ENCODE measurements at regions not wholly inside any gene's neighbourhood (a gene's known extent, or its start where the extent isn't known, plus 50 kb on each side); places are given as distances from the start of the nearest gene placed in this dataset.

DNA sequence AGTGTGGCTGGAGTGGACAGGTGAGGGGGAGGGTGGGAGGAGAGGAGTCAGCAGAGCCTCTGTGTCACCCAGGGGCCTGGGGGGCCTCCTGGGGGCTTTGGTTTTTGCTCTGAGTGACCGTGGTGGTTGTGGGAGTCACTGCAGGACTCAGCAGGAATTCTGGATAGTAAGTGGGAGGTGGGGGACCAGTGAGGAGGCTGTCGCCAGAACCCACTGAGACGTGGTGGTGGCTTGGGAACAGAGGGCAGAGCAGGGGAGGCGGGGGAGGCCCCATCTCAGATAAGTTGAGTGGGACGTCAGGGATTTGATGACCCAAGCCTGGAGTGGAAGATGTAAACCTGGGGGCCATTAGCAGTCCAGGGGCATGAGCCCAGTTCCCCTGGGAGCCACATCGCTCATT, 123.2 kb upstream of the WNT4 start:
- Histone ChIP-seq H3K9me3 (ENCODE audit: insufficient read depth, low read depth, low read length) (no peaks in the 10 kb centered on the region), H2AFZ (ENCODE audit: low read depth, low read length) (no peak overlapping the region), H3K4me2 (ENCODE audit: low read length) (no peak overlapping the region), H4K20me1 (ENCODE audit: insufficient read depth, low read length) (no peaks in the 10 kb centered on the region), H3K4me1 (ENCODE audit: insufficient read depth, low read length) (no peaks in the 10 kb centered on the region), H3K27ac (ENCODE audit: low read depth, low read length) (no peak overlapping the region), H3K4me3 (ENCODE audit: insufficient read depth, low read depth, low read length) (no peak overlapping the region), H3K27me3 (ENCODE audit: insufficient read depth, low read length) (peaks cover 9% of the 10 kb centered on the region), H3K36me3 (ENCODE audit: insufficient read depth, low read length) (no peaks in the 10 kb centered on the region), H3K9ac (ENCODE audit: low read length) (no peak overlapping the region), H3K79me2 (ENCODE audit: insufficient read depth, low read length) (no peaks in the 10 kb centered on the region)
- H3K4me1 Mint-ChIP-seq (ENCODE audit: low read depth, unreplicated experiment): peaks cover 13% of the 10 kb centered on the region
- DNase-seq (ENCODE audit: low read depth): no peak
- H3K9me3 Mint-ChIP-seq (ENCODE audit: unreplicated experiment): no peaks in the 10 kb centered on the region
- peaks cover 35% of the 10 kb centered on the region for H3K27me3 Mint-ChIP-seq (ENCODE audit: low read depth, unreplicated experiment)
- no peak overlapping the region for H3K27ac Mint-ChIP-seq (ENCODE audit: unreplicated experiment)
- TF ChIP-seq, protein P1, sequence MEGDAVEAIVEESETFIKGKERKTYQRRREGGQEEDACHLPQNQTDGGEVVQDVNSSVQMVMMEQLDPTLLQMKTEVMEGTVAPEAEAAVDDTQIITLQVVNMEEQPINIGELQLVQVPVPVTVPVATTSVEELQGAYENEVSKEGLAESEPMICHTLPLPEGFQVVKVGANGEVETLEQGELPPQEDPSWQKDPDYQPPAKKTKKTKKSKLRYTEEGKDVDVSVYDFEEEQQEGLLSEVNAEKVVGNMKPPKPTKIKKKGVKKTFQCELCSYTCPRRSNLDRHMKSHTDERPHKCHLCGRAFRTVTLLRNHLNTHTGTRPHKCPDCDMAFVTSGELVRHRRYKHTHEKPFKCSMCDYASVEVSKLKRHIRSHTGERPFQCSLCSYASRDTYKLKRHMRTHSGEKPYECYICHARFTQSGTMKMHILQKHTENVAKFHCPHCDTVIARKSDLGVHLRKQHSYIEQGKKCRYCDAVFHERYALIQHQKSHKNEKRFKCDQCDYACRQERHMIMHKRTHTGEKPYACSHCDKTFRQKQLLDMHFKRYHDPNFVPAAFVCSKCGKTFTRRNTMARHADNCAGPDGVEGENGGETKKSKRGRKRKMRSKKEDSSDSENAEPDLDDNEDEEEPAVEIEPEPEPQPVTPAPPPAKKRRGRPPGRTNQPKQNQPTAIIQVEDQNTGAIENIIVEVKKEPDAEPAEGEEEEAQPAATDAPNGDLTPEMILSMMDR (IDR thresholded peaks at IDR 0.05; ENCODE audit: insufficient read depth, low read depth, low read length): no peak
- no peak for TF ChIP-seq EZH2 (IDR thresholded peaks at IDR 0.05; ENCODE audit: insufficient read depth, low read length)
- no peaks in the 10 kb centered on the region for H3K36me3 Mint-ChIP-seq (ENCODE audit: low read depth, unreplicated experiment)
- FAIRE-seq: no peak
- H3K4me3 Mint-ChIP-seq (ENCODE audit: unreplicated experiment): no peak overlapping the region

DNA sequence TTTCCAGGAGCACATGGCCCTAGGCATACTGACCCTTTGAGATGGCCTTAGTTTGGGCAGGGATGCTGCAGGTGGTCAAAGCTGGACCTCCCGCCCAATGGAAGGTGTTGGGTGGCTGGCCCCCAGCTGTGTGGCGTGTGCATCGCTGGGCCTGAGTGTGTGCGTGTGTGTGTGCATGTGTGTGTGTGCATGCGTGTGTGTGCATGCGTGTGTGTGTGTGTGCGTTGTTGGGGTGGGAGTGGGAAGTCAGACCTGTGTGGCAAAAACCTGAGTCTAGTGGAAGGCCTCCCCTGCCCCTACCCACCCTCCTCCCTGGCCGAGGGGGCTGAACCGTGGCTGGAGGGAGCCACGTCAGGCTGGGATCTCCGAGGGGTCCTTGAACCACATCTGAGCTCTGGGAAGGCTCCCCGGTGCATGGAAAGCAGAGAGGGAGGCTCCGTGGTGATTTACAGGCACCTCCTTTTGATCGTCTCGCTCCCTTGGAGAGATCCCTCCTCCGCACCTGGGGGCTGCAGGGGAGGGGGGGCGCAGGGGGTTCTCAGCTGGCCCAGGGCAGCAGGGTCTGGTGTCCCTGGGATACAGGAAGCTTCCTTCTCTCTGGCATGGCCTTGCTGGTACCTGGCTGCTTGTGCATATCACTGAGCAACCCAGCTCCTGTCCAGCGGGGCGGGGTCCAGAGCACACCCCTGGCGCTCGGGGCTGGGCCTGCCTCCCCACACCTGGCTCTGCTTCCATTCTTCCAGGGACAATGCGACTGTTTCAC, 124.7 kb upstream of the WNT4 start:
- no peak for DNase-seq (ENCODE audit: low read depth)
- no peaks in the 10 kb centered on the region for H3K36me3 Mint-ChIP-seq (ENCODE audit: low read depth, unreplicated experiment)
- Histone ChIP-seq H3K4me1 (ENCODE audit: insufficient read depth, low read length) (no peaks in the 10 kb centered on the region), H3K27ac (ENCODE audit: low read depth, low read length) (no peak overlapping the region), H3K9ac (ENCODE audit: low read length) (no peak overlapping the region), H3K79me2 (ENCODE audit: insufficient read depth, low read length) (no peaks in the 10 kb centered on the region), H3K4me3 (ENCODE audit: insufficient read depth, low read depth, low read length) (no peak overlapping the region), H3K36me3 (ENCODE audit: insufficient read depth, low read length) (no peaks in the 10 kb centered on the region), H3K4me2 (ENCODE audit: low read length) (no peak overlapping the region), H3K9me3 (ENCODE audit: insufficient read depth, low read depth, low read length) (no peaks in the 10 kb centered on the region), H3K27me3 (ENCODE audit: insufficient read depth, low read length) (peaks cover 9% of the 10 kb centered on the region), H4K20me1 (ENCODE audit: insufficient read depth, low read length) (no peaks in the 10 kb centered on the region), H2AFZ (ENCODE audit: low read depth, low read length) (no peak overlapping the region)
- H3K4me3 Mint-ChIP-seq (ENCODE audit: unreplicated experiment): no peak overlapping the region
- H3K27ac Mint-ChIP-seq (ENCODE audit: unreplicated experiment): no peak overlapping the region
- no peaks in the 10 kb centered on the region for H3K9me3 Mint-ChIP-seq (ENCODE audit: unreplicated experiment)
- H3K27me3 Mint-ChIP-seq (ENCODE audit: low read depth, unreplicated experiment): peaks cover 34% of the 10 kb centered on the region
- peaks cover 13% of the 10 kb centered on the region for H3K4me1 Mint-ChIP-seq (ENCODE audit: low read depth, unreplicated experiment)
- TF ChIP-seq, protein P1 (IDR thresholded peaks at IDR 0.05; ENCODE audit: insufficient read depth, low read depth, low read length): no peak
- no peak for TF ChIP-seq EZH2 (IDR thresholded peaks at IDR 0.05; ENCODE audit: insufficient read depth, low read length)
- no peak for FAIRE-seq

DNA sequence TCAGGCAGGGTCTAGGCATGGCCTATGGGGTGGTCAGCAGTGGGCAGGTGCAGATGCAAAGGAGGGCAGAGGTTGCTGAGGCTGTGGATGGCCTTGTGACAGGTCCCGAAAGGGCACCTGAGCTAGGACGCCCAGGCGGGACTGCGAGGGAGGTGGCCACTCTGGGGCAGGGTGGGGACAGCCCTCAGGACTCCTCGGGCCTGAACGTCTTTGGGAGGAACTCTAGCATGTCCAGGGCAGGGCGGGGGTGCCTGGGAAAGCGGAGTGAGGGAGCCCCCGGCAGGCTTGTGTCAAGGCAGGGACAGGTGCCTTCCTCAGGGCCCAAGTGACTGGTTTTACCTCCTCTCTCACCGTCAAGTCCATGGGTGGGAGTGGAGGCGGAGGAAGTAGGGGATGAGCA, 125.4 kb upstream of the WNT4 start:
- Mint-ChIP-seq H3K9me3 (ENCODE audit: unreplicated experiment) (no peaks in the 10 kb centered on the region), H3K27me3 (ENCODE audit: low read depth, unreplicated experiment) (peaks cover 34% of the 10 kb centered on the region), H3K4me1 (ENCODE audit: low read depth, unreplicated experiment) (peaks cover 13% of the 10 kb centered on the region), H3K36me3 (ENCODE audit: low read depth, unreplicated experiment) (no peaks in the 10 kb centered on the region), H3K4me3 (ENCODE audit: unreplicated experiment) (no peak overlapping the region), H3K27ac (ENCODE audit: unreplicated experiment) (no peak overlapping the region)
- H3K4me1 ChIP-seq (ENCODE audit: insufficient read depth, low read length): no peaks in the 10 kb centered on the region
- FAIRE-seq: no peak
- H3K36me3 ChIP-seq (ENCODE audit: insufficient read depth, low read length): no peaks in the 10 kb centered on the region
- H3K4me2 ChIP-seq (ENCODE audit: low read length): no peak overlapping the region
- no peak for DNase-seq (ENCODE audit: low read depth)
- H4K20me1 ChIP-seq (ENCODE audit: insufficient read depth, low read length): no peaks in the 10 kb centered on the region
- H3K27ac ChIP-seq (ENCODE audit: low read depth, low read length): no peak overlapping the region
- TF ChIP-seq, protein P1 (IDR thresholded peaks at IDR 0.05; ENCODE audit: insufficient read depth, low read depth, low read length): no peak
- no peak for TF ChIP-seq EZH2 (IDR thresholded peaks at IDR 0.05; ENCODE audit: insufficient read depth, low read length)
- H3K9ac ChIP-seq (ENCODE audit: low read length): no peak overlapping the region
- no peak overlapping the region for H2AFZ ChIP-seq (ENCODE audit: low read depth, low read length)
- H3K27me3 ChIP-seq (ENCODE audit: insufficient read depth, low read length): peaks cover 9% of the 10 kb centered on the region
- H3K4me3 ChIP-seq (ENCODE audit: insufficient read depth, low read depth, low read length): no peak overlapping the region
- no peaks in the 10 kb centered on the region for H3K9me3 ChIP-seq (ENCODE audit: insufficient read depth, low read depth, low read length)
- H3K79me2 ChIP-seq (ENCODE audit: insufficient read depth, low read length): no peaks in the 10 kb centered on the region
